ENCODE measurements at regions not wholly inside any gene's neighbourhood (a gene's known extent, or its start where the extent isn't known, plus 50 kb on each side); places are given as distances from the start of the nearest gene placed in this dataset.

- peaks cover 12 to 13% of the 10 kb centered on the region in 2 experiments for H3K9me3 Mint-ChIP-seq
- TF ChIP-seq, protein P1, sequence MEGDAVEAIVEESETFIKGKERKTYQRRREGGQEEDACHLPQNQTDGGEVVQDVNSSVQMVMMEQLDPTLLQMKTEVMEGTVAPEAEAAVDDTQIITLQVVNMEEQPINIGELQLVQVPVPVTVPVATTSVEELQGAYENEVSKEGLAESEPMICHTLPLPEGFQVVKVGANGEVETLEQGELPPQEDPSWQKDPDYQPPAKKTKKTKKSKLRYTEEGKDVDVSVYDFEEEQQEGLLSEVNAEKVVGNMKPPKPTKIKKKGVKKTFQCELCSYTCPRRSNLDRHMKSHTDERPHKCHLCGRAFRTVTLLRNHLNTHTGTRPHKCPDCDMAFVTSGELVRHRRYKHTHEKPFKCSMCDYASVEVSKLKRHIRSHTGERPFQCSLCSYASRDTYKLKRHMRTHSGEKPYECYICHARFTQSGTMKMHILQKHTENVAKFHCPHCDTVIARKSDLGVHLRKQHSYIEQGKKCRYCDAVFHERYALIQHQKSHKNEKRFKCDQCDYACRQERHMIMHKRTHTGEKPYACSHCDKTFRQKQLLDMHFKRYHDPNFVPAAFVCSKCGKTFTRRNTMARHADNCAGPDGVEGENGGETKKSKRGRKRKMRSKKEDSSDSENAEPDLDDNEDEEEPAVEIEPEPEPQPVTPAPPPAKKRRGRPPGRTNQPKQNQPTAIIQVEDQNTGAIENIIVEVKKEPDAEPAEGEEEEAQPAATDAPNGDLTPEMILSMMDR (conservative IDR thresholded peaks at IDR 0.05): no peak
Observed at GRCh38 chr10:6815346-6815745, 235.3 kb upstream of the PRKCQ start.

More at GRCh38 chr10:6815346-6815745, 235.3 kb upstream of the PRKCQ start:
- Histone ChIP-seq H2BK120ac (ENCODE audit: low read depth, low read length, poor library complexity, severe bottlenecking) (no peak overlapping the region), H2BK5ac (ENCODE audit: insufficient read length, low read length) (no peak overlapping the region), H4K5ac (ENCODE audit: insufficient read length, low read depth, low read length) (no peak overlapping the region), H3K18ac (ENCODE audit: insufficient read length, low read depth, low read length) (no peak overlapping the region), H3K9me3 (ENCODE audit: control insufficient read depth, low read depth, low read length) (peaks cover 10% of the 10 kb centered on the region), H3K79me1 (ENCODE audit: insufficient read depth, low read depth, low read length, poor library complexity, severe bottlenecking) (no peaks in the 10 kb centered on the region), H4K20me1 (ENCODE audit: control insufficient read depth, insufficient read depth, insufficient read length) (no peaks in the 10 kb centered on the region), H3T11ph (ENCODE audit: low read length) (no peak overlapping the region), H2BK12ac (ENCODE audit: insufficient read length, low read depth, low read length) (no peak overlapping the region), H3K23ac (ENCODE audit: insufficient read length, low read depth, low read length) (no peak overlapping the region), H3K23me2 (ENCODE audit: insufficient read length, low read depth, low read length, poor library complexity, severe bottlenecking) (no peaks in the 10 kb centered on the region), H3K27me3 (ENCODE audit: insufficient read depth, low read length) (no peaks in the 10 kb centered on the region), H4K91ac (ENCODE audit: insufficient read length, low read depth, low read length) (no peak overlapping the region), H3K56ac (ENCODE audit: insufficient read length, low read depth, low read length) (no peak overlapping the region), H2BK15ac (ENCODE audit: low read depth, low read length) (no peak overlapping the region), H3K14ac (ENCODE audit: insufficient read depth, low read length) (no peak overlapping the region), H2BK20ac (ENCODE audit: low read depth, low read length, poor library complexity, severe bottlenecking) (no peak overlapping the region), H3K4me2 (ENCODE audit: insufficient read depth, insufficient read length, low read length) (no peak overlapping the region), H3K4me1 (ENCODE audit: insufficient read depth, low read length) (peaks cover 10% of the 10 kb centered on the region), H3K27ac (ENCODE audit: insufficient read length, low read depth, low read length) (no peak overlapping the region), H3K79me2 (ENCODE audit: insufficient read depth, low read length) (peaks cover 2% of the 10 kb centered on the region; the same call in 1 of the 2 replicates), H3K9ac (ENCODE audit: extremely low read depth, insufficient read length, low read length) (no peak overlapping the region), H2AK5ac (ENCODE audit: insufficient read length, low read length) (no peak overlapping the region), H4K8ac (replicated peaks; ENCODE audit: insufficient read length, low read depth, low read length) (no peak overlapping the region), H2AFZ (ENCODE audit: low read length) (no peak overlapping the region), H3K4ac (ENCODE audit: low read depth, low read length) (no peak overlapping the region)
- H3K4me3 Mint-ChIP-seq: no peak overlapping the region
- peaks cover 25 to 52% of the 10 kb centered on the region in 2 experiments for H3K4me1 Mint-ChIP-seq
- H3K27me3 Mint-ChIP-seq (ENCODE audit: low read depth): peaks cover 1% of the 10 kb centered on the region; the same call in 1 of the 2 replicates
- DNase-seq: no peak
- no CpG with 5 or more reads among the region's 3 CpGs for WGBS (ENCODE audit: extremely low coverage, insufficient read length, low lambda C conversion rate)
- H3K36me3 Mint-ChIP-seq (ENCODE audit: insufficient read depth in 1 of 3, low read depth in 3 of 3): peaks cover 10 to 35% (median 15%) of the 10 kb centered on the region in 3 experiments
- no peak overlapping the region; a peak in 1 of 7 replicates for H3K27ac Mint-ChIP-seq

Data from H9 (cell line).